ENCODE measurements at regions not wholly inside any gene's neighbourhood (a gene's known extent, or its start where the extent isn't known, plus 50 kb on each side); places are given as distances from the start of the nearest gene placed in this dataset.

GRCh38 chr21:24727803-24728440, 879.4 kb downstream of the MRPL39 start:
- Histone ChIP-seq H3K9me2 (ENCODE audit: insufficient read depth) (no peaks in the 10 kb centered on the region), H3K4me2 (no peak overlapping the region), H3K4me1 (ENCODE audit: insufficient read depth) (no peaks in the 10 kb centered on the region), H3F3A (replicated peaks; ENCODE audit: low read depth) (no peaks in the 10 kb centered on the region), H3K4me3 (no peak overlapping the region), H3K27me3 (ENCODE audit: insufficient read depth) (no peaks in the 10 kb centered on the region), H3K36me3 (ENCODE audit: insufficient read depth) (no peaks in the 10 kb centered on the region), H4K20me1 (replicated peaks; ENCODE audit: insufficient read depth) (no peaks in the 10 kb centered on the region), H2AFZ (no peak overlapping the region), H3K79me2 (replicated peaks; ENCODE audit: insufficient read depth) (no peaks in the 10 kb centered on the region), H3K27ac (ENCODE audit: low read depth) (no peak overlapping the region)
- Mint-ChIP-seq H3K27me3 (ENCODE audit: insufficient read depth, low read depth, poor library complexity) (no peaks in the 10 kb centered on the region), H3K27ac (no peak overlapping the region), H3K4me3 (no peak overlapping the region), H3K9me3 (peaks cover 50% of the 10 kb centered on the region), H3K4me1 (no peaks in the 10 kb centered on the region), H3K36me3 (ENCODE audit: low read depth) (no peaks in the 10 kb centered on the region; the same call in 2 of the 3 replicates)
- ATAC-seq (no peak), DNase-seq (ENCODE audit: low spot score) (peak; percentile 12)
- TF ChIP-seq EZH2 (IDR thresholded peaks at IDR 0.05; ENCODE audit: low read depth, unreplicated experiment) = no peak
- TF ChIP-seq, protein P1, sequence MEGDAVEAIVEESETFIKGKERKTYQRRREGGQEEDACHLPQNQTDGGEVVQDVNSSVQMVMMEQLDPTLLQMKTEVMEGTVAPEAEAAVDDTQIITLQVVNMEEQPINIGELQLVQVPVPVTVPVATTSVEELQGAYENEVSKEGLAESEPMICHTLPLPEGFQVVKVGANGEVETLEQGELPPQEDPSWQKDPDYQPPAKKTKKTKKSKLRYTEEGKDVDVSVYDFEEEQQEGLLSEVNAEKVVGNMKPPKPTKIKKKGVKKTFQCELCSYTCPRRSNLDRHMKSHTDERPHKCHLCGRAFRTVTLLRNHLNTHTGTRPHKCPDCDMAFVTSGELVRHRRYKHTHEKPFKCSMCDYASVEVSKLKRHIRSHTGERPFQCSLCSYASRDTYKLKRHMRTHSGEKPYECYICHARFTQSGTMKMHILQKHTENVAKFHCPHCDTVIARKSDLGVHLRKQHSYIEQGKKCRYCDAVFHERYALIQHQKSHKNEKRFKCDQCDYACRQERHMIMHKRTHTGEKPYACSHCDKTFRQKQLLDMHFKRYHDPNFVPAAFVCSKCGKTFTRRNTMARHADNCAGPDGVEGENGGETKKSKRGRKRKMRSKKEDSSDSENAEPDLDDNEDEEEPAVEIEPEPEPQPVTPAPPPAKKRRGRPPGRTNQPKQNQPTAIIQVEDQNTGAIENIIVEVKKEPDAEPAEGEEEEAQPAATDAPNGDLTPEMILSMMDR (conservative IDR thresholded peaks at IDR 0.05; ENCODE audit: low read depth in 2 of 2) = 0 out of 4 replicates have a peak, but pooled peaks of 1 of the 2 experiments have one; percentile 16

GRCh38 chr21:24716281-24716918, 890.9 kb downstream of the MRPL39 start:
- no peak overlapping the region for H3K27ac Mint-ChIP-seq
- Histone ChIP-seq H3K4me3 (no peak overlapping the region), H4K20me1 (replicated peaks; ENCODE audit: insufficient read depth) (no peaks in the 10 kb centered on the region), H3K36me3 (ENCODE audit: insufficient read depth) (no peaks in the 10 kb centered on the region), H3K4me2 (no peak overlapping the region), H3K4me1 (ENCODE audit: insufficient read depth) (no peaks in the 10 kb centered on the region), H3K79me2 (replicated peaks; ENCODE audit: insufficient read depth) (no peaks in the 10 kb centered on the region), H3K27ac (ENCODE audit: low read depth) (no peak overlapping the region), H3K27me3 (ENCODE audit: insufficient read depth) (no peaks in the 10 kb centered on the region), H2AFZ (no peak overlapping the region), H3K9me2 (ENCODE audit: insufficient read depth) (no peaks in the 10 kb centered on the region), H3F3A (replicated peaks; ENCODE audit: low read depth) (no peaks in the 10 kb centered on the region)
- peaks cover 82% of the 10 kb centered on the region for H3K9me3 Mint-ChIP-seq
- no peak overlapping the region for H3K4me3 Mint-ChIP-seq
- ATAC-seq (no peak), DNase-seq (ENCODE audit: low spot score) (no peak)
- H3K4me1 Mint-ChIP-seq = no peaks in the 10 kb centered on the region
- peaks cover 3% of the 10 kb centered on the region for H3K27me3 Mint-ChIP-seq (ENCODE audit: insufficient read depth, low read depth, poor library complexity)
- peaks cover 10% of the 10 kb centered on the region; the same call in 2 of the 3 replicates for H3K36me3 Mint-ChIP-seq (ENCODE audit: low read depth)
- TF ChIP-seq EZH2phosphoT487 (IDR thresholded peaks at IDR 0.05; ENCODE audit: unreplicated experiment) (no peak), ZNF114 (CRISPR knock-in tag; IDR thresholded peaks at IDR 0.05) (no peak), ZNF331 (CRISPR knock-in tag; IDR thresholded peaks at IDR 0.05; ENCODE audit: low read depth) (no peak), EZH2 (IDR thresholded peaks at IDR 0.05; ENCODE audit: low read depth, unreplicated experiment) (no peak), NANOG (IDR thresholded peaks at IDR 0.05; ENCODE audit: borderline replicate concordance) (no peak), POLR2AphosphoS5 (IDR thresholded peaks at IDR 0.05; ENCODE audit: low read depth) (no peak), JUNB (IDR thresholded peaks at IDR 0.05; ENCODE audit: unreplicated experiment) (no peak)
- TF ChIP-seq, protein P2, sequence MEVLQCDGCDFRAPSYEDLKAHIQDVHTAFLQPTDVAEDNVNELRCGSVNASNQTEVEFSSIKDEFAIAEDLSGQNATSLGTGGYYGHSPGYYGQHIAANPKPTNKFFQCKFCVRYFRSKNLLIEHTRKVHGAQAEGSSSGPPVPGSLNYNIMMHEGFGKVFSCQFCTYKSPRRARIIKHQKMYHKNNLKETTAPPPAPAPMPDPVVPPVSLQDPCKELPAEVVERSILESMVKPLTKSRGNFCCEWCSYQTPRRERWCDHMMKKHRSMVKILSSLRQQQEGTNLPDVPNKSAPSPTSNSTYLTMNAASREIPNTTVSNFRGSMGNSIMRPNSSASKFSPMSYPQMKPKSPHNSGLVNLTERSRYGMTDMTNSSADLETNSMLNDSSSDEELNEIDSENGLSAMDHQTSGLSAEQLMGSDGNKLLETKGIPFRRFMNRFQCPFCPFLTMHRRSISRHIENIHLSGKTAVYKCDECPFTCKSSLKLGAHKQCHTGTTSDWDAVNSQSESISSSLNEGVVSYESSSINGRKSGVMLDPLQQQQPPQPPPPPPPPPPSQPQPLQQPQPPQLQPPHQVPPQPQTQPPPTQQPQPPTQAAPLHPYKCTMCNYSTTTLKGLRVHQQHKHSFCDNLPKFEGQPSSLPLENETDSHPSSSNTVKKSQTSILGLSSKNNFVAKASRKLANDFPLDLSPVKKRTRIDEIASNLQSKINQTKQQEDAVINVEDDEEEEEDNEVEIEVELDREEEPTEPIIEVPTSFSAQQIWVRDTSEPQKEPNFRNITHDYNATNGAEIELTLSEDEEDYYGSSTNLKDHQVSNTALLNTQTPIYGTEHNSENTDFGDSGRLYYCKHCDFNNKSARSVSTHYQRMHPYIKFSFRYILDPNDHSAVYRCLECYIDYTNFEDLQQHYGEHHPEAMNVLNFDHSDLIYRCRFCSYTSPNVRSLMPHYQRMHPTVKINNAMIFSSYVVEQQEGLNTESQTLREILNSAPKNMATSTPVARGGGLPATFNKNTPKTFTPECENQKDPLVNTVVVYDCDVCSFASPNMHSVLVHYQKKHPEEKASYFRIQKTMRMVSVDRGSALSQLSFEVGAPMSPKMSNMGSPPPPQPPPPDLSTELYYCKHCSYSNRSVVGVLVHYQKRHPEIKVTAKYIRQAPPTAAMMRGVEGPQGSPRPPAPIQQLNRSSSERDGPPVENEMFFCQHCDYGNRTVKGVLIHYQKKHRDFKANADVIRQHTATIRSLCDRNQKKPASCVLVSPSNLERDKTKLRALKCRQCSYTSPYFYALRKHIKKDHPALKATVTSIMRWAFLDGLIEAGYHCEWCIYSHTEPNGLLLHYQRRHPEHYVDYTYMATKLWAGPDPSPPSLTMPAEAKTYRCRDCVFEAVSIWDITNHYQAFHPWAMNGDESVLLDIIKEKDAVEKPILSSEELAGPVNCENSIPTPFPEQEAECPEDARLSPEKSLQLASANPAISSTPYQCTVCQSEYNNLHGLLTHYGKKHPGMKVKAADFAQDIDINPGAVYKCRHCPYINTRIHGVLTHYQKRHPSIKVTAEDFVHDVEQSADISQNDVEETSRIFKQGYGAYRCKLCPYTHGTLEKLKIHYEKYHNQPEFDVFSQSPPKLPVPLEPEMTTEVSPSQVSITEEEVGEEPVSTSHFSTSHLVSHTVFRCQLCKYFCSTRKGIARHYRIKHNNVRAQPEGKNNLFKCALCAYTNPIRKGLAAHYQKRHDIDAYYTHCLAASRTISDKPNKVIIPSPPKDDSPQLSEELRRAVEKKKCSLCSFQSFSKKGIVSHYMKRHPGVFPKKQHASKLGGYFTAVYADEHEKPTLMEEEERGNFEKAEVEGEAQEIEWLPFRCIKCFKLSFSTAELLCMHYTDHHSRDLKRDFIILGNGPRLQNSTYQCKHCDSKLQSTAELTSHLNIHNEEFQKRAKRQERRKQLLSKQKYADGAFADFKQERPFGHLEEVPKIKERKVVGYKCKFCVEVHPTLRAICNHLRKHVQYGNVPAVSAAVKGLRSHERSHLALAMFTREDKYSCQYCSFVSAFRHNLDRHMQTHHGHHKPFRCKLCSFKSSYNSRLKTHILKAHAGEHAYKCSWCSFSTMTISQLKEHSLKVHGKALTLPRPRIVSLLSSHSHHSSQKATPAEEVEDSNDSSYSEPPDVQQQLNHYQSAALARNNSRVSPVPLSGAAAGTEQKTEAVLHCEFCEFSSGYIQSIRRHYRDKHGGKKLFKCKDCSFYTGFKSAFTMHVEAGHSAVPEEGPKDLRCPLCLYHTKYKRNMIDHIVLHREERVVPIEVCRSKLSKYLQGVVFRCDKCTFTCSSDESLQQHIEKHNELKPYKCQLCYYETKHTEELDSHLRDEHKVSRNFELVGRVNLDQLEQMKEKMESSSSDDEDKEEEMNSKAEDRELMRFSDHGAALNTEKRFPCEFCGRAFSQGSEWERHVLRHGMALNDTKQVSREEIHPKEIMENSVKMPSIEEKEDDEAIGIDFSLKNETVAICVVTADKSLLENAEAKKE (CRISPR knock-in tag; IDR thresholded peaks at IDR 0.05) = no peak
- TF ChIP-seq, protein P3, sequence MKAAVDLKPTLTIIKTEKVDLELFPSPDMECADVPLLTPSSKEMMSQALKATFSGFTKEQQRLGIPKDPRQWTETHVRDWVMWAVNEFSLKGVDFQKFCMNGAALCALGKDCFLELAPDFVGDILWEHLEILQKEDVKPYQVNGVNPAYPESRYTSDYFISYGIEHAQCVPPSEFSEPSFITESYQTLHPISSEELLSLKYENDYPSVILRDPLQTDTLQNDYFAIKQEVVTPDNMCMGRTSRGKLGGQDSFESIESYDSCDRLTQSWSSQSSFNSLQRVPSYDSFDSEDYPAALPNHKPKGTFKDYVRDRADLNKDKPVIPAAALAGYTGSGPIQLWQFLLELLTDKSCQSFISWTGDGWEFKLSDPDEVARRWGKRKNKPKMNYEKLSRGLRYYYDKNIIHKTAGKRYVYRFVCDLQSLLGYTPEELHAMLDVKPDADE (IDR thresholded peaks at IDR 0.05) = no peak

Measured in GM23338 (cell line).